HPDE6-E6E7 (cell line): ENCODE measurements at regions not wholly inside any gene's neighbourhood (a gene's known extent, or its start where the extent isn't known, plus 50 kb on each side); places are given as distances from the start of the nearest gene placed in this dataset.
"Not testable (repeated sequence)": the region's sequence is repeated elsewhere in the genome, so short reads cannot be mapped to it uniquely, and the experiment has no call there.

Source experiments
- DNase-seq: peaks from one replicate; pipeline ENCODE4 v3.0.0; 2011; ENCODE audit warnings: missing footprints; ENCODE audit errors: extremely low spot score

DNA sequence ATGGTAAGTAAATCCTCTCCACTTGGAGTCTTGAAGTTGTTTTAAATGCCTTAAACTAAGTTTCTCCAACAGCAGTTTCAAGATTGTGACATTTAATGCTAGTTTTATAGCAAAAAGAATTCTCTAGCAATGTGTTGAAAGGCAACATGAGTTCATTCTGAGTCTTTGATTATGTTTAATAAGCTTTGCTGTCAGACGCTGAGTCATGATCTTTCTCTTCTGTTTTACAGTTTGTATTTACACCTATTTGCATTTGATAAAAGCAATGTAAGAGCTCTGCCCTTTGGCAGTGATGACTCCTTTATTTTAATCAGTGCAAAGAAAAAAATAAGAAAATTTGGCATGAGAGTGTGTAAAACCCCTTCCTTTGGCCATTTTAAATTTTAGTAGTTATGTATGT, 497.7 kb downstream of the STK39 start:
- no peak for DNase-seq

DNA sequence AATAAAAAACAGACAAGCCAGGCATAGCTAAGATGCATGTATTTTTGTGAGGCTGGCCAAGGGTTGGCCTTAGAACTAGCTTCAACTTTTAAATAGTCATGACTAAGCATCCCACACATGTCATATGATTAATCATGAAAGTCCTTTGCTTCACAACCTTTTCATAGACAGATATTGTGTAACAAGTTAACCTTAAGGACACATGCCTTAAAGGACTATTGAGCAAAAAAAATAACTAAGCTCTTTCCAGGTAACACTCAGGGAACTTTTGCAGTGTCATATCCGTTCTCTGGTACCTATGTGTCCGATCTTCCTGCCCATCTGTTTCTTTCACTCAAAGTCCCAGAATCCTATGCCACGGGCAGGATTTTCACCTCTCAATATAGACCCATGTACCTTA, 498.4 kb downstream of the STK39 start:
- DNase-seq: peak; percentile 4

DNA sequence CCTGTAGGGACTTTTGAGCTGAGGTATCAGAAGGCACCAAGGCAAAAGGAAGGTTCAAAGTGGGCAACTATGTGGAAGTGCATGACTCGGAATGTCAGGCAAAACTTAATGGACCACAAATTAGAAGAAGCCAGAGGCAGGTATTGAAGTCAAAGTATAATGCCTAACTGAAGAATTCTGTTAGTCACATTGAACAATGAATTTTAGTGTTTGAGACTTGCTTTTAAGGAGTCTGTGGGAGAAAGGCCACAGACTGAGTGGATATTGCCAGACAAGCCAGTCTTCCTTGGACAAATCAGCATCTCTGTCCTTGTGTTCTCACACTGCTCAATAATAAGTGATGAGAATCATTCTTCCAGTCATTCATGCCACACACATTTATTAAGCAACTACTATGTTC, 498.9 kb downstream of the STK39 start:
- DNase-seq: no peak

DNA sequence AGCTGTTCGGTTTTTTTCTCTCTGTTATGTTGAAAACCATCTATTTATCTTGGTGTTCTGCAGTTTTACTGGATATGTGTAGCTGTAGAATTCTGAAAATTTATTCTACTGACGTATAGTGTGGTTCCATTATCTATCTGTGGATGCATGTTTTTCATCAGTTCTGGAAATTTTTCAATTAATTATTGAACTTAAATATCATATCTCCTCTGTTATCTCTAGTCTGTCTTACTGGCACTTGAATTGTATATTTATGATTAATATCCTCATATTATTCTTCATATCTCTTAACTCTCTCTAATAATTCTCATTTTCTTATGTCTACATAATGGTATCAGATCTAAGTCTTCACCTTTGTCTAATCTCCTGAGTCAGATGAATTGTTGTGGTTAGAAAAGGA, 501.7 kb downstream of the STK39 start:
- no peak for DNase-seq

GRCh38 chr2:167739921-167740320, 507.5 kb downstream of the STK39 start:
- not testable (repeated sequence) for DNase-seq

- DNase-seq: no peak
Measured at GRCh38 chr2:167733747-167734146, 513.6 kb downstream of the STK39 start.

DNA sequence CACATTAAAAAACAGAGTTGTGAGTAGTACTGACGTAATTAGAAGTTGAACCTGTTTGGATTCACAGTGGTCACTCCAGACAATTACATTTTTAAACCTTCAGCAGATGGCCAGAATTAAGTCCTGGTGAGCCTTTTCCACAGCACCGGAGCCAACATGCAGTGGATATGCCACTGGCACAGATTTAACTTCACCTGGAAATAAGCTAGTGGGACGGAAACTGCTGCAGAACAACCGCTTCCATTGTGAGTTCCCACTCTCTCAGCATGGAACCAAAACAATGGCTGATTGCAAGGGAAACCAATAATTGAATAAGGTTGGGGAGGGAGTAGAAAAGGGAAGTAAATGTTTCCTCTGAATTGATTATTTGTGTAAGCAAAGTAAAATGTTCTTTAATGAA, 515.1 kb downstream of the STK39 start:
- DNase-seq: no peak

DNA sequence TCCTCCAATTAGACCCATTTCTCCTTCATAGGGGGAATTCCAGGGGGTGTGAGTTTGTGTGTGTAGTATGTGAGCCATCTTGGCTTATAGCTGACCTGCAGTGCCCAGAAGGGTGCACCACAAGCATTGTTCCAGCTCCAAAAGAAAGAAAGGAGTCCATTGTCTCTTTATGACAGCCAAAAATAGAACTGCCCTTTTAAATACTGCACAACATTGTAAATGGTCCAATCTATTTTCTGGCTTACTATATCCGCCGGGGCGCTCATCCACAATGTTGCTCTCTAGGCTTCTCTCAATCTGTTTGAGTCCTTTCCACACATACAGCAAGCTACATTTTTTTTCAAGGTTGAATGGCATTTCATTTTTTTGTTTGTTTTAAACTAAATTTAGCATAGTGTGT, 517.5 kb downstream of the STK39 start:
- no peak for DNase-seq

GRCh38 chr2:167726788-167727187, 520.6 kb downstream of the STK39 start:
- DNase-seq: no peak

DNA sequence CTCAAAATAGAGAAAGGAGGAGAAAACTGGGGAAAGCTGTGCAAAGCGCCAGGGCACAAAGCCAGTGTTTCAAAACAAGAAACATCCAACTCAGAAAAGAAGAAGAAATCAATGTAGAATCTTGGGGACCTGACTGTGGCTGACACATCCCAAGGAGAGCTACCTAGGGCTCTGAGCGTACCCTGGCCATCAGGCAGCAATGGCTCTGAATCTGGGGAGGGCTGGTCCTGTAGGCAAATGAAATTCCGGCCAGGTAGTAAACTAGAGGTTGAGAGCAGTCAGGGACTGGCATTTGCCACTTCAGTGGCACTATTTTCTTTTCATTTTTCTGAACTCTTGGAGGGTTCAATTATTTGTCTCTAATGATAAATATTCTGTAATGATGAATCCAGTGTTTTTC, 525.8 kb downstream of the STK39 start:
- no peak for DNase-seq

DNA sequence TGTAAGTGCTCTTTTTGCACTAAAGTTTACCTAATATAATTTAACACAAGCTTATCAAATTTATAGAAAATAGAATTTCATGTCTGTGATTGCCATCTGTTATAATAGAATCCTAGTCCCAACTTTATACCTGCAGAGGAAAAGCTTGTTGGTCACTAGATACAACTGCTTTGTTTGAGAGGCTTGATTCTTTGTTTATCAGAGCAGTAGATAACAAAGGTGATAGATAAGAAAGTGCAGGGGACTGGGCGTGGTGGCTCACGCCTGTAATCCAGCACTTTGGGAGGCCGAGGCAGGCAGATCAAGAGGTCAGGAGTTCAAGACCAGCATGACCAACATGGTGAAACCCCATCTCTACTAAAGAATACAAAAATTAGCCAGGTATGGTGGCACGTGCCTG, 528.0 kb downstream of the STK39 start:
- no peak for DNase-seq

DNA sequence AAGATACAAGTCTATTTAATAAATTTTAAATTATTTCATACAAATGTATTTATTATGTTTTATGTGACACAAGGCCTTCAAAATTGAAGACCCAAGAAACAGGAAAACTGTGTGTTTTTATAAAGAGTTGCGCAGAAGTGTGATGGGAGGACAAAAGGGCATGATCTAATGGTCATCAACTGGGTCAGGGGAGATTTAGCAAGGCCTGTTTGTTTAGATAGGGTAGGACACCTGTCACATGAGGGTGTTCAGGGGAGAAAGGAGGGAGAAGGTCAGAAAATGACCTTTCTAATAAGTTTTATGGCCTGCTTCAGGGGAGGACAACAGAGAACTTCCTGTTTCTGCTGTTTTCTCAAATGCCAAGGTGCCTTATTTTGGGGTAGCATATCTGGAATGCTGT, 528.8 kb downstream of the STK39 start:
- DNase-seq: no peak

DNA sequence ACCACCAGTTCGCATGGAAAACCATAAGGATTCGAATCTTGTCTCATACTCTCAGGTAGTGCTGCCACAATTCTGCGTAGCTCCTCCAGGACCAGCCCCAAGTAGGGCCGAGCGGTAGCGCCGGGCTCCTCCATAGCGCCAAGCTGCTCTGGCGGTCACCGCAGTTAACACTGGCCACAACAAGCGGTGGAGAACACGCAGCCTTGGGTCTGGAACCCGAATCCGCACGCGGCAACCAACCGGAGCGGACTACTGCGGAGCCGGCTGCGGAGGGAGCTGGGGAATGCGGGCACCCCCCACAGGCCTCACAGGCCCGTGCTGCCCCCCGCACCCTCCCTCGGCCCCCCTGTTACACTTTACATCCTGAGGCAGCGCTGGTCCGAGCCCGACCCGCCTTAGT, 531.5 kb downstream of the STK39 start:
- DNase-seq: no peak

GRCh38 chr2:167715498-167715897, 531.9 kb downstream of the STK39 start:
- not testable (repeated sequence) for DNase-seq

DNA sequence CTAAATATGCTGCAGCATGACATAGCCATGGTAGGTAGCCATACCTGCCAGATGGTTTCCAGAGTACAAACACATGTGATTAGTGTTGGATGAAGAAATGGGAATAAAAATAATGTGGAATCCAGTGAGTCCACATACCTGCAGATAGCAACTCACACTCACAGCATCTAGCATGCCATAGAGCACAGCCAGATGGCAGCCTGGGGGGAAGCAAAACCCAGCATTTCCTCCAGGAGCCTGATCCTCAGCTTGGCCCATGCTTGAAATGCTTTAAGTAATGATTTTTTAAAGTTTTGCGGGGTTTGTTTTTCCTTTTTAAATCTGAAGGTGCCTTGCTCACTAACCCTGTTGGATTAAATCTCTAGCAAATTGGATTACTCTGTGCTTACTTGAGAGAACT, 535.1 kb downstream of the STK39 start:
- DNase-seq: no peak

DNA sequence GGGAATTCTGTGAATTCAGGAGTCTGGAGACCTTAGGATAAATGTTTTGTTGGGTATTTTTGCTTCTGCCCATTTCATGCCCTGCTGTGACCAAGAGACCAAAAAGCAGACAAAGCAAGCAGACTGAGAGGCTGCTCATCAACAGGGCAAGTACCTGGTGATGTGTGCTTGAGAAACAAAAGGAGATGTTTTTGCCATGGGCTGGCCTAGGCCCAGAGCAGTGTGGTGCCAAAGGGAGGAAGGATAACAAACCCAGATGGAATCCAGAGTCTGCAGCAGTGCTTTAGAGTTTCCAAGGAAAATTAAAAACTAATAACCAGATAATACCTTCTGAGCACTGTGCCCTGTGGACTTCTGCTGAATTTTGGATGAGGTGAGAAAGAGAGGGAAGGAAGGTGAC, 538.4 kb downstream of the STK39 start:
- DNase-seq: no peak

- no peak for DNase-seq
Measured at GRCh38 chr2:167706800-167707199, 540.6 kb downstream of the STK39 start.

GRCh38 chr2:167703441-167703840, 544.0 kb downstream of the STK39 start:
- no peak for DNase-seq

GRCh38 chr2:167702227-167702626, 545.2 kb downstream of the STK39 start:
- DNase-seq: no peak

GRCh38 chr2:167701651-167702050, 545.7 kb downstream of the STK39 start:
- DNase-seq: no peak

GRCh38 chr2:167697948-167698347, 549.4 kb downstream of the STK39 start:
- DNase-seq: no peak

GRCh38 chr2:167697194-167697593, 550.2 kb downstream of the STK39 start:
- DNase-seq: no peak

GRCh38 chr2:167692936-167693335, 554.5 kb downstream of the STK39 start:
- DNase-seq: no peak

- no peak for DNase-seq
Measured at GRCh38 chr2:167692191-167692590, 555.2 kb downstream of the STK39 start.

GRCh38 chr2:167689444-167689843, 558.0 kb downstream of the STK39 start:
- DNase-seq: no peak
